ENCODE measurements at regions not wholly inside any gene's neighbourhood (a gene's known extent, or its start where the extent isn't known, plus 50 kb on each side); places are given as distances from the start of the nearest gene placed in this dataset.

- H3K27me3 Mint-ChIP-seq = no peaks in the 10 kb centered on the region
- ATAC-seq (no peak), DNase-seq (no peak)
- H3K4me3 Mint-ChIP-seq = no peak overlapping the region
- peaks cover 5 to 20% of the 10 kb centered on the region in 2 donors for H3K9me3 Mint-ChIP-seq
- H3K4me1 Mint-ChIP-seq = no peaks in the 10 kb centered on the region
- H3K27ac Mint-ChIP-seq = no peak overlapping the region
Measured at GRCh38 chr9:13603921-13604320, 324.4 kb upstream of the MPDZ start.

DNA sequence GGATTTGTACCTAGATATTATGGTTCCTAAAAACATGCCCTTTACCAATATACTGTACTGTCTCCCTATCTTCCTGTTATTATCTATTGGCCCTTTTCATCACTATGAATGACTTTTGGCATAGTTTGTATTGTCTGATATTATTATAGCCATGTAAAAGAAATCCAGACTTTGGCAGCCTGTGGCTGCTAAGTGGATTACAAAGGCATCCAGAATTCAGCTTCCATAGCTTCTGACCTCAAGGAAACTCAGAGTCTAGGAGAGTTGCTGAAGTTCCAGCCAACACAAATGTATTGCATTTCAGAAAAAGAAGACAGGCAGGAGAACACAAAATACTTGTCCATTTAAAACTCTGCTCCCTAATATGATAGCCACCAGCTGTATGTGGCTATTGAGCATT is 319.2 kb upstream of the MPDZ start:
- H3K4me3 Mint-ChIP-seq = no peak overlapping the region
- ATAC-seq (no peak), DNase-seq (no peak)
- H3K27ac Mint-ChIP-seq = no peak overlapping the region
- H3K9me3 Mint-ChIP-seq = peaks cover 5 to 13% of the 10 kb centered on the region in 2 donors
- H3K27me3 Mint-ChIP-seq = no peaks in the 10 kb centered on the region
- no peaks in the 10 kb centered on the region for H3K4me1 Mint-ChIP-seq

- ATAC-seq = no peak
- Mint-ChIP-seq H3K27me3 (no peaks in the 10 kb centered on the region), H3K4me1 (no peaks in the 10 kb centered on the region), H3K27ac (no peak overlapping the region), H3K4me3 (no peak overlapping the region), H3K9me3 (peaks cover 0 to under 1% of the 10 kb centered on the region in 2 donors)
- DNase-seq = no peak
Measured at GRCh38 chr9:13597427-13597826, 317.9 kb upstream of the MPDZ start.

DNA sequence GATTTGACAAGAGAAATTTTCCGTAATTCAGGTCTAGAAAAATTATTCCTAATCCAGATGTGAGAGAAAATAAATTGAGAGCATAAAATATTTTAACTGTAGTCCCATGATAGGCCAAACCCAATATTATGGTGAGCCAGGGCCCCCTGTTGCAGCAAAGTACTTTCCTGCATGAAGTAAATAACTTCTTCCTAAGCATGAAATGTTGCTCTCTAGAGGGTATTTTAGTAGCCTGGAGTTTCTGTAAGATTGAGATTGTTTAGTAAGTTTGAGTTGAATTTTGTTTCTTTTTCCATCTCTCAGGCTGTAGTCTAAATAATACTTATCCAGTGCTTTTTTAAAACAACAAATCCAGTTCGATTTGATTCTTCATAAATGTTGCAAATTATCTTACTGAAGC is 317.5 kb upstream of the MPDZ start:
- Mint-ChIP-seq H3K4me3 (no peak overlapping the region), H3K4me1 (no peaks in the 10 kb centered on the region), H3K27me3 (no peaks in the 10 kb centered on the region), H3K27ac (no peak overlapping the region), H3K9me3 (no peaks in the 10 kb centered on the region)
- ATAC-seq (no peak), DNase-seq (no peak)

DNA sequence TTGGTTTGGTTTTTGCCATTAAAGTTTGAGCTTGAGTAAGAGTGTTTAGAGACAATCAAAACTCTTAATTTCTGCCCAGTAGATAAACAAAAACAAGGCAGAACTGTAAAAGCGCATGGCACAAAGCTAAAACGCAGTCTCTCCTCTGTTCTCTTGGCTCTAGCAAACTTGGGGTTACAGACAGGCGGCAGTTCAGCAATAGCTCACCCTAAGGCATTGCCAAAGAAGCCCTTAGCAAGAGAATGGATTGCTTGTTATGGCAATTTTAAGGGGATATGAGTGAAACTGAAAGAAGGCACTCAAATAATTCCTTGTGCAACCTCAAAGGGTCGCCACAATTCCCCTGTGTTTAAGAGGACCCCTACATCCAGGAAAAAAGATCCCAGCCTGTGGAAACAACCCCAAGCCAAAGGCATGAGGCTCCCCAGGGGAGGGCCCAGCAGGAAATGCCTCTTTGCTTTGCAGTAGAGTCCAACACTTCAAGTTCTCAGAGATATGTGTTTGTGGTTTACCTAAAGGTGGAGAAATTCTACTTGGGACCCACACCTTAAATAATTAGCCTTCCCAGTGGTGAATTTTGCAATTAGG is 317.0 kb upstream of the MPDZ start:
- peaks cover 0 to under 1% of the 10 kb centered on the region in 2 donors for H3K9me3 Mint-ChIP-seq
- ATAC-seq (no peak), DNase-seq (no peak)
- no peaks in the 10 kb centered on the region for H3K4me1 Mint-ChIP-seq
- H3K27ac Mint-ChIP-seq = no peak overlapping the region
- H3K4me3 Mint-ChIP-seq = no peak overlapping the region
- no peaks in the 10 kb centered on the region for H3K27me3 Mint-ChIP-seq

DNA sequence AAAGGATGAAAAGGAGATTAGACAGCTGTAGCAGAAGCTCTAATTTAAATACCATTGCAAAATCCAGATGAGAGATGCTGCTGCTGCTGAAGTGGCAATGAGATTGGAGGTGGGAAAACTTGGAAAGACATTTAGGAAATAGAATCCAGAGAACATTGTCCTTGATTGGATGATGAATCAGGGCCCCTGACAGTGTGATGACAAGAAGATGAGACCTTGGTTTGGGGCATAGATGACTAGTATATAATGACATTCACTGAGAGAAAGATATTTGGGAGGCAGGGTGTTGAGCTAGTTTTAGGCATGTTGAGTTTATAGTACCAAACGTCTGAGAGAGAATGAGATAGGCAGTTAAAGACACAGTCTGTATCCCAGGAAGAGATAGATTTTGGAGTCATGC is 311.5 kb upstream of the MPDZ start:
- no peaks in the 10 kb centered on the region for H3K27me3 Mint-ChIP-seq
- DNase-seq (no peak), ATAC-seq (no peak)
- peaks cover 5 to 12% of the 10 kb centered on the region in 2 donors for H3K9me3 Mint-ChIP-seq
- H3K27ac Mint-ChIP-seq = no peak overlapping the region
- H3K4me1 Mint-ChIP-seq = no peaks in the 10 kb centered on the region
- no peak overlapping the region for H3K4me3 Mint-ChIP-seq

GRCh38 chr9:13589034-13589737 is 309.7 kb upstream of the MPDZ start:
- H3K27me3 Mint-ChIP-seq = no peaks in the 10 kb centered on the region
- ATAC-seq = no peak
- no peak overlapping the region for H3K4me3 Mint-ChIP-seq
- peaks cover 10 to 23% of the 10 kb centered on the region in 2 donors for H3K9me3 Mint-ChIP-seq
- no peaks in the 10 kb centered on the region for H3K4me1 Mint-ChIP-seq
- no peak overlapping the region for H3K27ac Mint-ChIP-seq
- DNase-seq = no peak

DNA sequence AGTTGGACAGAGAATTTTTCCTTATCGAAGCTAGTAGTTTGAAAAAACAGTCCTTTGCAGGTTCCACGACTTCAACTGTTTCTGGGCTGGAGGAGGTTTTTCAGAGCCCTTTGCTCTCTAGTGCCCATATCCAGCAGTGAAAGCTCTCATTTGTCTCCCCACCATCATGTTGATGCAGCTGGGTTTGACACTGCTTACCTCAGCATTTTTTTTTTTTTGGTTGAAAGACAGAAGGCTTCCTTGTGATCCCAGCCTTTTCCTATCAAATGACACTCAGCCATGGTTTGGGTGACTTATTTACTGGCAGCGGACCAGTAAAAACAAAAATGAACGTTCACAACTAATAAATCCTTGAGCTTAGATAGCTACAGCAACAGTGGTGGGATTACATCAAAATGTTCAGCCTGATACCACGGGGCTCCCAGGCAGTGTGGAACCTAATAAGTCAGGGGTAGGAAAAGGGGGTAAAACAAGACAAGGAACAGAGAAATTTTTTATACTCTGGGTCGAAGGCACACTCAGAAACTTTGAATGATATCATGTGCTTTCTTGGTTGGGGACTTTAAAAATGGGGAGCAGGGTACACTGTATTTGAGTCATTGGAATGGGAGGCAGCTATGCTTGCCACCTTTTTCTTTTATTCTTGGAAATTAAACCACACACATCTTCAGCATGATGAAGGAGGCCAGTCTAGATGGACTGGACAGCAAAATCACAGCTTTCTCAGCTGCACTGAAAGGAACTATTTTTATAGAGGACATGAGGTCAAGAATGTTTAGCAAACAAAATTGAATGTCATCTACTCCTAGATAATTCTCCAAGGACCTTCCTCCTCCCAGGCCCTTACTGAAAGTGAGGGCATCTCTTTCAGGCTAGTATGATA is 308.9 kb upstream of the MPDZ start:
- Mint-ChIP-seq H3K9me3 (peaks cover 10 to 27% of the 10 kb centered on the region in 2 donors), H3K4me3 (no peak overlapping the region), H3K27ac (no peak overlapping the region), H3K4me1 (no peaks in the 10 kb centered on the region), H3K27me3 (no peaks in the 10 kb centered on the region)
- ATAC-seq = no peak
- DNase-seq = no peak

GRCh38 chr9:13587571-13587970 is 308.1 kb upstream of the MPDZ start:
- H3K9me3 Mint-ChIP-seq = peaks cover 15 to 27% of the 10 kb centered on the region in 2 donors
- H3K27me3 Mint-ChIP-seq = no peaks in the 10 kb centered on the region
- ATAC-seq (no peak), DNase-seq (no peak)
- H3K27ac Mint-ChIP-seq = no peak overlapping the region
- no peaks in the 10 kb centered on the region for H3K4me1 Mint-ChIP-seq
- no peak overlapping the region for H3K4me3 Mint-ChIP-seq

GRCh38 chr9:13586587-13587374 is 307.3 kb upstream of the MPDZ start:
- H3K27ac Mint-ChIP-seq = no peak overlapping the region
- no peaks in the 10 kb centered on the region for H3K27me3 Mint-ChIP-seq
- peaks cover 15 to 27% of the 10 kb centered on the region in 2 donors for H3K9me3 Mint-ChIP-seq
- DNase-seq (no peak), ATAC-seq (no peak)
- H3K4me1 Mint-ChIP-seq = no peaks in the 10 kb centered on the region
- no peak overlapping the region for H3K4me3 Mint-ChIP-seq

GRCh38 chr9:13580760-13581159 is 301.3 kb upstream of the MPDZ start:
- no peaks in the 10 kb centered on the region for H3K27me3 Mint-ChIP-seq
- ATAC-seq (no peak), DNase-seq (no peak)
- H3K4me1 Mint-ChIP-seq = no peaks in the 10 kb centered on the region
- H3K9me3 Mint-ChIP-seq = peaks cover 11 to 15% of the 10 kb centered on the region in 2 donors
- no peak overlapping the region for H3K27ac Mint-ChIP-seq
- no peak overlapping the region for H3K4me3 Mint-ChIP-seq

DNA sequence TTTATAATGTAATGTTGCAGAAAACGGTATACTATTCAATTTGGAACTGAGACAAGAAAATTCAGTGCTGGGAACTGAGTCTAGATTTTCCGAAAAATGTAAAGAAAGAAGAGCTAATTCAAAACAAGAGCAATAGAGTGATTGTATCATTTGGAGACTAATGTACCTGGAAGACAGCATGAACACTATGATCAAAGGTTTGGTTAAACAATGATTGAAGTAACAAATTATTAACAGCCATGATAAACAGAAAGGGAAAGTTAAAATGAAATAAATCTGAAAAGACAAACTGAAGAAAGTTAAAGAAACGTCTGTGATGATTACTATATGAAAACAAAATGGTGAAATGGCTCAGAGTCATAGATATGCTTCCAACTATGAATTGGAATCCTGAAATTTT is 300.6 kb upstream of the MPDZ start:
- H3K27ac Mint-ChIP-seq = no peak overlapping the region
- H3K4me3 Mint-ChIP-seq = no peak overlapping the region
- peaks cover 11 to 18% of the 10 kb centered on the region in 2 donors for H3K9me3 Mint-ChIP-seq
- DNase-seq (no peak), ATAC-seq (no peak)
- no peaks in the 10 kb centered on the region for H3K27me3 Mint-ChIP-seq
- H3K4me1 Mint-ChIP-seq = no peaks in the 10 kb centered on the region

- H3K9me3 Mint-ChIP-seq = peaks cover 0 to 7% of the 10 kb centered on the region in 2 donors
- no peaks in the 10 kb centered on the region for H3K27me3 Mint-ChIP-seq
- ATAC-seq = no peak
Measured at GRCh38 chr9:13576101-13576500, 296.6 kb upstream of the MPDZ start.

GRCh38 chr9:13575558-13575957 is 296.1 kb upstream of the MPDZ start:
- ATAC-seq = no peak
- peaks cover 0 to 7% of the 10 kb centered on the region in 2 donors for H3K9me3 Mint-ChIP-seq
- no peak overlapping the region for H3K4me3 Mint-ChIP-seq
- H3K4me1 Mint-ChIP-seq = no peaks in the 10 kb centered on the region
- H3K27ac Mint-ChIP-seq = no peak overlapping the region
- no peaks in the 10 kb centered on the region for H3K27me3 Mint-ChIP-seq
- no peak for DNase-seq

More at GRCh38 chr9:13576101-13576500, 296.6 kb upstream of the MPDZ start:
- Mint-ChIP-seq H3K4me1 (no peaks in the 10 kb centered on the region), H3K4me3 (no peak overlapping the region), H3K27ac (no peak overlapping the region)
- DNase-seq = no peak

All from stimulated activated naive CD8-positive, alpha-beta T cell treated with anti-CD3 and anti-CD28 coated beads, Interleukin-15, amount 100 ng/mL, for 72 hours (primary cell).